CD14-positive monocyte (primary cell): ENCODE measurements at regions not wholly inside any gene's neighbourhood (a gene's known extent, or its start where the extent isn't known, plus 50 kb on each side); places are given as distances from the start of the nearest gene placed in this dataset.
A peak's percentile ranks its signal among the peaks of the same experiment; 100 is the strongest.

Experiments used
- DNase-seq, 3 donors: peaks; one replicate each; pipeline ENCODE4 v3.0.0-alpha.2; 2011 to 2022
- H2AFZ ChIP-seq: 2 replicates; pipeline ENCODE4 v1.6.0; 2012; ENCODE audit warnings: mild to moderate bottlenecking, low read depth, low read length, inconsistent platforms; ENCODE audit not compliant: insufficient read depth, poor library complexity, severe bottlenecking
- H3K27ac ChIP-seq, 2 donors: 1 replicate in 1 of 2; 2 replicates in 1 of 2; pipeline ENCODE4 v1.5.1; 2012 to 2013; ENCODE audit warnings: low read length in 2 of 2, control low read depth in 1 of 2, inconsistent platforms in 1 of 2, low read depth in 1 of 2, mild to moderate bottlenecking in 1 of 2
- H3K27me3 ChIP-seq, 2 donors: one replicate each; pipeline versions ENCODE4 v1.6.0 to v1.6.1; 2011 to 2013; ENCODE audit warnings: low read length in 2 of 2; ENCODE audit not compliant: control insufficient read depth in 2 of 2, insufficient read depth in 2 of 2
- H3K36me3 ChIP-seq, 2 donors: replicated peaks in 1 of 2; 1 replicate in 1 of 2; 2 replicates in 1 of 2; pipeline versions ENCODE4 v1.5.1 to v1.6.1; 2012 to 2013; ENCODE audit warnings: low read length in 2 of 2, control low read depth in 1 of 2, inconsistent platforms in 1 of 2, mild to moderate bottlenecking in 1 of 2; ENCODE audit not compliant: insufficient read depth in 2 of 2, control insufficient read depth in 1 of 2
- H3K4me1 ChIP-seq, 2 donors: 1 replicate in 1 of 2; 2 replicates in 1 of 2; pipeline versions ENCODE4 v1.5.1 to v1.6.1; 2012 to 2013; ENCODE audit warnings: low read length in 2 of 2, control low read depth in 1 of 2, inconsistent platforms in 1 of 2, mild to moderate bottlenecking in 1 of 2, moderate library complexity in 1 of 2; ENCODE audit not compliant: insufficient read depth in 2 of 2, control insufficient read depth in 1 of 2
- H3K4me2 ChIP-seq: replicated peaks from 2 replicates; pipeline ENCODE3; 2012; ENCODE audit warnings: low read length, moderate library complexity, mild to moderate bottlenecking; ENCODE audit not compliant: poor library complexity, severe bottlenecking; ENCODE audit errors: extremely low read depth
- H3K4me3 ChIP-seq, 3 experiments: fragments of 200-600 bp in 1 of 3; sonication (generic) in 1 of 3; replicated peaks in 1 of 3; 1 replicate in 2 of 3; 2 replicates in 1 of 3; pipeline ENCODE4 v1.5.1; 2011 to 2013; ENCODE audit warnings: low read length in 3 of 3, mild to moderate bottlenecking in 3 of 3, control low read depth in 2 of 3, low read depth in 2 of 3, inconsistent platforms in 1 of 3, moderate library complexity in 1 of 3
- H3K79me2 ChIP-seq: 2 replicates; pipeline ENCODE4 v1.6.0; 2012; ENCODE audit warnings: mild to moderate bottlenecking, control low read depth, inconsistent platforms, low read length, moderate library complexity; ENCODE audit not compliant: insufficient read depth
- H3K9ac ChIP-seq: 2 replicates; pipeline ENCODE4 v1.6.0; 2017; ENCODE audit warnings: low read length, mild to moderate bottlenecking; ENCODE audit not compliant: insufficient read depth, poor library complexity, severe bottlenecking
- H3K9me3 ChIP-seq, 2 donors: replicated peaks in 1 of 2; 1 replicate in 1 of 2; 2 replicates in 1 of 2; pipeline versions ENCODE4 v1.5.1 to v1.6.1; 2012 to 2013; ENCODE audit warnings: low read length in 2 of 2, control low read depth in 1 of 2; ENCODE audit not compliant: control insufficient read depth in 1 of 2, insufficient read depth in 1 of 2
- H4K20me1 ChIP-seq: 2 replicates; pipeline ENCODE4 v1.6.0; 2012; ENCODE audit warnings: mild to moderate bottlenecking, low read length, control low read depth, moderate library complexity; ENCODE audit not compliant: insufficient read depth
- H3K27ac Mint-ChIP-seq, 7 donors: one replicate each; pipeline ENCODE4 v1.8.0; 2020; ENCODE audit warnings: mild to moderate bottlenecking in 7 of 7, mixed read lengths in 7 of 7, moderate library complexity in 6 of 7, inconsistent platforms in 2 of 7
- H3K27me3 Mint-ChIP-seq, 3 donors: one replicate each; pipeline ENCODE4 v1.8.0; 2021 to 2022; ENCODE audit warnings: low read depth in 3 of 3, mild to moderate bottlenecking in 3 of 3, mixed read lengths in 3 of 3, moderate library complexity in 3 of 3, inconsistent platforms in 1 of 3
- H3K36me3 Mint-ChIP-seq, 2 donors: one replicate each; pipeline ENCODE4 v1.8.0; 2020; ENCODE audit warnings: mixed read lengths in 2 of 2, inconsistent platforms in 1 of 2, mild to moderate bottlenecking in 1 of 2
- H3K4me1 Mint-ChIP-seq: one replicate; pipeline ENCODE4 v1.8.0; 2020; ENCODE audit warnings: mild to moderate bottlenecking, mixed read lengths
- H3K4me3 Mint-ChIP-seq, 2 donors: one replicate each; pipeline ENCODE4 v1.8.0; 2020; ENCODE audit warnings: mild to moderate bottlenecking in 2 of 2, mixed read lengths in 2 of 2, moderate library complexity in 1 of 2
- H3K9me3 Mint-ChIP-seq, 7 donors: one replicate each; pipeline ENCODE4 v1.8.0; 2020 to 2022; ENCODE audit warnings: mixed read lengths in 7 of 7, mild to moderate bottlenecking in 6 of 7, moderate library complexity in 6 of 7, inconsistent platforms in 2 of 7
- WGBS: methylation state at CpG from one replicate; pipeline ENCODE4 v1.1.5; 2013; ENCODE audit warnings: missing lambda C conversion rate; ENCODE audit not compliant: insufficient coverage; 5-methylcytosine and 5-hydroxymethylcytosine counted together
- intact Hi-C, 2 donors: fragments of 100-400 bp; cut with micrococcal nuclease; formaldehyde crosslinking; loops; one replicate each; pipeline versions ENCODE4 v1.15.0 to v1.15.1; 2023
- TF ChIP-seq, protein P1 (sequence below): fragments of 200-600 bp; IDR thresholded peaks from one replicate; pipeline ENCODE4 v1.8.0; 2022; ENCODE audit warnings: antibody characterized with exemption, mild to moderate bottlenecking

DNA sequence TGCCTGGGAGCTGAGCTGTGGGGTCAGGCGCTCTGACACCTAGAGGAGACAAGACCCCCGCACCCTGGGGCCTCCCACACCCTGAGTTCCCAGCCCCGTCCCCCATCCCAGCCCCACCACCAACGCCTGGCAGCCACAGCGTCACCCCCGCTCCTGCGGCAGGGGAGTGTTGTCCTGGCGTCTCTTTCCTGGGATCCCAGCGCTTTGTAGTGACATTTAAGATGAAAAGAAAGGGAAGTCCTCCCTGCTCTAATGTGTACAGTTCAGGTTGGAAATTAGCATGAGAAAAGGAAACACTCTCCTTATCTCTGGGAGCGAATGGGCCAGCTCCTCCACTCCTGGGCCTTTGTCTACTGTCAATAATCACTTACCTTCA, 112.1 kb downstream of the FAM53A start:
- Histone ChIP-seq H3K36me3 (no peaks in the 10 kb centered on the region), H3K4me2 (no peak overlapping the region), H3K27ac (no peak overlapping the region), H3K4me3 (no peak overlapping the region), H4K20me1 (peaks cover 7% of the 10 kb centered on the region), H3K9me3 (no peaks in the 10 kb centered on the region), H3K4me1 (no peaks in the 10 kb centered on the region), H3K27me3 (peaks cover 0 to 4% of the 10 kb centered on the region in 2 donors), H3K9ac (no peak overlapping the region), H2AFZ (no peak overlapping the region), H3K79me2 (no peaks in the 10 kb centered on the region)
- peak overlapping the region in 2 of 7 donors; percentile 23 to 69 for H3K27ac Mint-ChIP-seq
- TF ChIP-seq, protein P1, sequence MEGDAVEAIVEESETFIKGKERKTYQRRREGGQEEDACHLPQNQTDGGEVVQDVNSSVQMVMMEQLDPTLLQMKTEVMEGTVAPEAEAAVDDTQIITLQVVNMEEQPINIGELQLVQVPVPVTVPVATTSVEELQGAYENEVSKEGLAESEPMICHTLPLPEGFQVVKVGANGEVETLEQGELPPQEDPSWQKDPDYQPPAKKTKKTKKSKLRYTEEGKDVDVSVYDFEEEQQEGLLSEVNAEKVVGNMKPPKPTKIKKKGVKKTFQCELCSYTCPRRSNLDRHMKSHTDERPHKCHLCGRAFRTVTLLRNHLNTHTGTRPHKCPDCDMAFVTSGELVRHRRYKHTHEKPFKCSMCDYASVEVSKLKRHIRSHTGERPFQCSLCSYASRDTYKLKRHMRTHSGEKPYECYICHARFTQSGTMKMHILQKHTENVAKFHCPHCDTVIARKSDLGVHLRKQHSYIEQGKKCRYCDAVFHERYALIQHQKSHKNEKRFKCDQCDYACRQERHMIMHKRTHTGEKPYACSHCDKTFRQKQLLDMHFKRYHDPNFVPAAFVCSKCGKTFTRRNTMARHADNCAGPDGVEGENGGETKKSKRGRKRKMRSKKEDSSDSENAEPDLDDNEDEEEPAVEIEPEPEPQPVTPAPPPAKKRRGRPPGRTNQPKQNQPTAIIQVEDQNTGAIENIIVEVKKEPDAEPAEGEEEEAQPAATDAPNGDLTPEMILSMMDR, result no peak
- no CpG with 5 or more reads among the region's 10 CpGs for WGBS
- no peak overlapping the region for H3K4me3 Mint-ChIP-seq
- intact Hi-C loops, result loop anchor here in 1 of 2 donors (10.0 kb wide), 1 partner anchor 673 kb away; the partner anchor contains the start of genes HAUS3 and POLN
- H3K4me1 Mint-ChIP-seq, result no peaks in the 10 kb centered on the region
- H3K9me3 Mint-ChIP-seq, result peaks cover 0 to 5% (median 2%) of the 10 kb centered on the region in 7 donors
- no peak for DNase-seq
- peaks cover 14 to 29% (median 17%) of the 10 kb centered on the region in 3 donors for H3K27me3 Mint-ChIP-seq
- peaks cover 0 to 6% of the 10 kb centered on the region in 2 donors for H3K36me3 Mint-ChIP-seq

DNA sequence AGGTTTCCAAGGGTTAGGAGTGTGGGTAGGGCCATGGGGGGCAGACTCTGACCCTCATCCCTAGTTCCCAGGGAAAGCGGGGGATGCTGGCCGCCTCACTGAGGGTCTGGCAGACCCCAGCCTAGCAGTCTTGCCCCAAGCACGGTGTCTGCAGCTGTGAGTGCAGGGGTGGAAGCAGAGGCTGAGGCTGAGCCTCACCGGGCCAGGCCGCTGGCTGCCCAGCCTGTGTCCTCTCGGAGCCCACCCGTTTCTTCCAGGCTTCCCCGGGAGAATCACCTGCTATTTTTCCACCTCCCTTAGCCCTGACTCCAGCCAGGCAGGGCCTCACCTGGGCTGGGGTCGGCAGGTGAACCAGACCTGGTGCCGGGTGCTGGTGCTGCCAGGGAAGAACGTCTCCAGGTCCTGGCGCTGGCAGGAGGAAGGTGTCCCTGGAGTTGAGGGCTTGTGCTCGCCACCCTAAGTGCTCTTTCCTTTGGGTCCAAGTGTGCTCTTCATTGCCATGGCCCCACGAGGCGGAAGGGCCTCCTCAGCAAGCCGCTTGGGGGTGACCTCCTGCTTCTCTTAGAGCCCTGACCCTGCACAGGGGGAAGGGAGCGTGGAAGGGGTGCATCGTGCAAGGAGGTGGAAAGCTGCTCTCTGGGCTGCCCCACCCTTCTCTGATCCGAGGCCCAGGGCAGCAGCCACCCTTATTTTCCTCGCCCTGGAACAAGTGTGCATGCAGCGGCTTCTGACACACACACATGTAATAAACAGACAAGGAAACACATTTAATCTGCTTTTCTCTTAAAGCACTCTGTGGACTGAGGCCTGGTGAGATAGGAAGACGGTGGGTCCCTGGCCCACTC, 112.7 kb downstream of the FAM53A start:
- no peak overlapping the region for H3K4me2 ChIP-seq
- H3K27me3 Mint-ChIP-seq, result peaks cover 14 to 31% (median 17%) of the 10 kb centered on the region in 3 donors
- H3K4me1 Mint-ChIP-seq, result no peaks in the 10 kb centered on the region
- no peak overlapping the region for H3K9ac ChIP-seq
- H3K27ac ChIP-seq, result no peak overlapping the region
- H3K36me3 ChIP-seq, result no peaks in the 10 kb centered on the region
- intact Hi-C loops, result loop anchor here in 1 of 2 donors (10.0 kb wide), 1 partner anchor 673 kb away; the partner anchor contains the start of genes HAUS3 and POLN
- H2AFZ ChIP-seq, result no peak overlapping the region
- TF ChIP-seq, protein P1, result no peak
- no peak overlapping the region for H3K4me3 ChIP-seq
- 85% methylated on average over 18 of the region's 22 CpGs for WGBS
- peaks cover 0 to 4% of the 10 kb centered on the region in 2 donors for H3K36me3 Mint-ChIP-seq
- H3K9me3 Mint-ChIP-seq, result peaks cover 0 to 5% (median 2%) of the 10 kb centered on the region in 7 donors
- DNase-seq, result no peak
- H4K20me1 ChIP-seq, result peaks cover 7% of the 10 kb centered on the region
- peak overlapping the region in 3 of 7 donors; percentile 59 to 69 (median 64) for H3K27ac Mint-ChIP-seq
- peaks cover 0 to 6% of the 10 kb centered on the region in 2 donors for H3K27me3 ChIP-seq
- no peaks in the 10 kb centered on the region for H3K79me2 ChIP-seq
- H3K4me3 Mint-ChIP-seq, result no peak overlapping the region
- H3K9me3 ChIP-seq, result no peaks in the 10 kb centered on the region
- no peaks in the 10 kb centered on the region for H3K4me1 ChIP-seq
